ENCODE measurements at regions not wholly inside any gene's neighbourhood (a gene's known extent, or its start where the extent isn't known, plus 50 kb on each side); places are given as distances from the start of the nearest gene placed in this dataset.

GRCh38 chr12:28135801-28136439 is 54.3 kb upstream of the CCDC91 start:
- DNase-seq, result peak; percentile 68 to 88
- TF ChIP-seq POLR2A (IDR thresholded peaks at IDR 0.05; ENCODE audit: low read length), result no peak

DNA sequence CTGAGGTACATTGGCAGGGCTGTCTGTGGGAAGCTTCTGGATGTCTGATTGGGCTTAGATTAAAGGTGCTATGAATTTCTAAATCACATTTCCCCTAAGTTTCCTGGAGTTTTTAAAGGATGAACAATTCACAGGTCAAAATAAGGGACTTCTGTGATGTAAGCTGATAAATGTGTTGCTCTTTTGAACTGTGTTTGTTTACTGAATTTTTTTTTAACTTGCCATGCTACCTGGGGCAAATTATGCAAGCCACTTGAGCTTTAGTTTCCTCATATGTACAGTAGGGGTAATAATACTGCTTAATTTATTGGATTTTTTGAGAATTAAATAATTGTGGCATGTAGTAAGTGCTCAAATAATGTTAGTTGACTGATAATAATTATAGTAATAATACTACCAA is 52.8 kb upstream of the CCDC91 start:
- no peak for TF ChIP-seq POLR2A (IDR thresholded peaks at IDR 0.05; ENCODE audit: low read length)
- no peak for TF ChIP-seq GATA1 (IDR thresholded peaks at IDR 0.05; ENCODE audit: low read depth, low read length)
- DNase-seq, result no peak

DNA sequence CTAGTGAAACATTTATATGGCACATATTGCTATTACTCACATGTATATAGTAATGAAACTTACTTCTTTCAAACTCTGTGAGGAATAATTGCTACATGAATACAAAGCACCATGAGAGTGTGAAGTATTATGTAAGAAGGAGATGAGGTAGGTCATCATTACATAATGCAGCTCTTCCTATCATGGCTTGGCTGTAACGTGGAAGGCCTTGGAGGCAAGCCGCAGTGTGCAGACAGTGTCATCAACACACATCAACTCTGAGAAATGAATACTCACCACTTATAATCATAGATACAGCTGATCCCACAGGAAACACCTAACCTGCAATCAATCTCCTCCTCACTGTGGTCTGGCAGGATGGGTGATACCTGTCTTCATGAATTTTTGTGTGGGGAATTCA is 49.9 kb upstream of the CCDC91 start:
- TF ChIP-seq GATA1 (IDR thresholded peaks at IDR 0.05; ENCODE audit: low read depth, low read length) (no peak), POLR2A (IDR thresholded peaks at IDR 0.05; ENCODE audit: low read length) (no peak)
- no peak for DNase-seq

Data from erythroblast (primary cell).